IMR-90 (cell line): ENCODE measurements at regions not wholly inside any gene's neighbourhood (a gene's known extent, or its start where the extent isn't known, plus 50 kb on each side); places are given as distances from the start of the nearest gene placed in this dataset.

Experiments used
- CEBPB ChIP-seq: IDR thresholded peaks from 2 replicates; pipeline ENCODE4 v1.6.1; 2012; ENCODE audit warnings: low read depth, low read length, improper control_type of control experiment
- CHD1 ChIP-seq: IDR thresholded peaks from 2 replicates; pipeline ENCODE4 v1.6.1; 2012; ENCODE audit warnings: low read depth, low read length, improper control_type of control experiment
- CTCF ChIP-seq: conservative IDR thresholded peaks from 2 replicates; pipeline ENCODE4 v1.5.1; 2012; ENCODE audit warnings: mild to moderate bottlenecking, low read depth, low read length, improper control_type of control experiment
- MAFK ChIP-seq: IDR thresholded peaks from 2 replicates; pipeline ENCODE4 v1.6.1; 2012; ENCODE audit warnings: low read depth, low read length, improper control_type of control experiment
- MXI1 ChIP-seq: IDR thresholded peaks from 2 replicates; pipeline ENCODE4 v1.6.1; 2012; ENCODE audit warnings: low read depth, mild to moderate bottlenecking, low read length, moderate library complexity, borderline replicate concordance
- NFE2L2 ChIP-seq: fragments of 150-350 bp; IDR thresholded peaks from 2 replicates; pipeline ENCODE4 v1.6.1; 2016; ENCODE audit warnings: low read depth, mild to moderate bottlenecking, low read length
- POLR2A ChIP-seq: IDR thresholded peaks from 2 replicates; pipeline ENCODE4 v1.6.1; 2012; ENCODE audit warnings: mild to moderate bottlenecking, low read depth, low read length
- RAD21 ChIP-seq: IDR thresholded peaks from 2 replicates; pipeline ENCODE4 v1.6.1; 2012; ENCODE audit warnings: low read length, improper control_type of control experiment
- RFX5 ChIP-seq: IDR thresholded peaks from 2 replicates; pipeline ENCODE4 v1.8.0; 2012; ENCODE audit warnings: low read depth, mild to moderate bottlenecking, low read length, moderate library complexity

GRCh38 chrX:121755541-121755940 lies 708.1 kb downstream of the GLUD2 start:
- no peak for TF ChIP-seq RFX5
- no peak for TF ChIP-seq CTCF
- no peak for TF ChIP-seq CEBPB
- TF ChIP-seq RAD21 = no peak
- no peak for TF ChIP-seq MXI1
- no peak for TF ChIP-seq NFE2L2
- no peak for TF ChIP-seq POLR2A
- TF ChIP-seq MAFK = no peak
- no peak for TF ChIP-seq CHD1
